GM12873 (cell line): ENCODE measurements at regions not wholly inside any gene's neighbourhood (a gene's known extent, or its start where the extent isn't known, plus 50 kb on each side); places are given as distances from the start of the nearest gene placed in this dataset.

Source experiments
- TF ChIP-seq, protein P1 (sequence below): IDR thresholded peaks from 2 replicates; pipeline ENCODE4 v1.5.1; 2012; ENCODE audit warnings: low read depth, mild to moderate bottlenecking, moderate library complexity, low read length, control low read depth; ENCODE audit not compliant: insufficient read depth; ENCODE audit errors: missing control alignments

- TF ChIP-seq, protein P1, sequence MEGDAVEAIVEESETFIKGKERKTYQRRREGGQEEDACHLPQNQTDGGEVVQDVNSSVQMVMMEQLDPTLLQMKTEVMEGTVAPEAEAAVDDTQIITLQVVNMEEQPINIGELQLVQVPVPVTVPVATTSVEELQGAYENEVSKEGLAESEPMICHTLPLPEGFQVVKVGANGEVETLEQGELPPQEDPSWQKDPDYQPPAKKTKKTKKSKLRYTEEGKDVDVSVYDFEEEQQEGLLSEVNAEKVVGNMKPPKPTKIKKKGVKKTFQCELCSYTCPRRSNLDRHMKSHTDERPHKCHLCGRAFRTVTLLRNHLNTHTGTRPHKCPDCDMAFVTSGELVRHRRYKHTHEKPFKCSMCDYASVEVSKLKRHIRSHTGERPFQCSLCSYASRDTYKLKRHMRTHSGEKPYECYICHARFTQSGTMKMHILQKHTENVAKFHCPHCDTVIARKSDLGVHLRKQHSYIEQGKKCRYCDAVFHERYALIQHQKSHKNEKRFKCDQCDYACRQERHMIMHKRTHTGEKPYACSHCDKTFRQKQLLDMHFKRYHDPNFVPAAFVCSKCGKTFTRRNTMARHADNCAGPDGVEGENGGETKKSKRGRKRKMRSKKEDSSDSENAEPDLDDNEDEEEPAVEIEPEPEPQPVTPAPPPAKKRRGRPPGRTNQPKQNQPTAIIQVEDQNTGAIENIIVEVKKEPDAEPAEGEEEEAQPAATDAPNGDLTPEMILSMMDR: no peak
These were observed 434.1 kb upstream of the FAT3 start for GRCh38 chr11:91790346-91791170.

GRCh38 chr11:91788764-91789163 lies 435.9 kb upstream of the FAT3 start:
- TF ChIP-seq, protein P1: no peak

GRCh38 chr11:91786097-91786496 lies 438.5 kb upstream of the FAT3 start:
- TF ChIP-seq, protein P1: no peak

GRCh38 chr11:91783173-91783572 lies 441.4 kb upstream of the FAT3 start:
- TF ChIP-seq, protein P1: no peak

DNA sequence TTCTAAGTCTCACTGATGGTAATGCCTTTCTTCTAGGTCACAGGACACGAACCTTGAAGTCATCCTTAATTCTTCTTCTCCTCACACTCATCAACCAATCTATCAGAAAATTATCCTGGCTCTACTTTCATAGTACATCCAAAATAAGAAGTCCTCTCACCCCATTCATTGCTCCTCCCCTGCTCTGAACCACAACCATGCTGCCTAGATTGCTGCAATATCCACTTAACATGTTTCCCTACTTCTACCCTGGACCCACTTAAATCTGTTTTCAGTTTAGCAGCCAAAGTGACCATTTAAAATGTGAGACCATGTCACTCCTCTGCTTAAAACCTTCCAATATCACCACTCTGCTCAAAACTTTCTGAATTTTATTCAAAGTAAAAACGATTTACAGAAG lies 445.9 kb upstream of the FAT3 start:
- TF ChIP-seq, protein P1: no peak

GRCh38 chr11:91776655-91777054 lies 448.0 kb upstream of the FAT3 start:
- TF ChIP-seq, protein P1: no peak

- TF ChIP-seq, protein P1: no peak
These were observed 451.5 kb upstream of the FAT3 start for GRCh38 chr11:91773090-91773489.
